ENCODE measurements at regions not wholly inside any gene's neighbourhood (a gene's known extent, or its start where the extent isn't known, plus 50 kb on each side); places are given as distances from the start of the nearest gene placed in this dataset.

GRCh38 chr7:135257-135653 is 57.1 kb upstream of the FAM20C start:
- H3K4me3 ChIP-seq (ENCODE audit: low read depth, low read length), result no peak overlapping the region
- no peak for DNase-seq (ENCODE audit: low read depth)
- TF ChIP-seq, protein P1, sequence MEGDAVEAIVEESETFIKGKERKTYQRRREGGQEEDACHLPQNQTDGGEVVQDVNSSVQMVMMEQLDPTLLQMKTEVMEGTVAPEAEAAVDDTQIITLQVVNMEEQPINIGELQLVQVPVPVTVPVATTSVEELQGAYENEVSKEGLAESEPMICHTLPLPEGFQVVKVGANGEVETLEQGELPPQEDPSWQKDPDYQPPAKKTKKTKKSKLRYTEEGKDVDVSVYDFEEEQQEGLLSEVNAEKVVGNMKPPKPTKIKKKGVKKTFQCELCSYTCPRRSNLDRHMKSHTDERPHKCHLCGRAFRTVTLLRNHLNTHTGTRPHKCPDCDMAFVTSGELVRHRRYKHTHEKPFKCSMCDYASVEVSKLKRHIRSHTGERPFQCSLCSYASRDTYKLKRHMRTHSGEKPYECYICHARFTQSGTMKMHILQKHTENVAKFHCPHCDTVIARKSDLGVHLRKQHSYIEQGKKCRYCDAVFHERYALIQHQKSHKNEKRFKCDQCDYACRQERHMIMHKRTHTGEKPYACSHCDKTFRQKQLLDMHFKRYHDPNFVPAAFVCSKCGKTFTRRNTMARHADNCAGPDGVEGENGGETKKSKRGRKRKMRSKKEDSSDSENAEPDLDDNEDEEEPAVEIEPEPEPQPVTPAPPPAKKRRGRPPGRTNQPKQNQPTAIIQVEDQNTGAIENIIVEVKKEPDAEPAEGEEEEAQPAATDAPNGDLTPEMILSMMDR (IDR thresholded peaks at IDR 0.05; ENCODE audit: insufficient read depth, low read length), result no peak

DNA sequence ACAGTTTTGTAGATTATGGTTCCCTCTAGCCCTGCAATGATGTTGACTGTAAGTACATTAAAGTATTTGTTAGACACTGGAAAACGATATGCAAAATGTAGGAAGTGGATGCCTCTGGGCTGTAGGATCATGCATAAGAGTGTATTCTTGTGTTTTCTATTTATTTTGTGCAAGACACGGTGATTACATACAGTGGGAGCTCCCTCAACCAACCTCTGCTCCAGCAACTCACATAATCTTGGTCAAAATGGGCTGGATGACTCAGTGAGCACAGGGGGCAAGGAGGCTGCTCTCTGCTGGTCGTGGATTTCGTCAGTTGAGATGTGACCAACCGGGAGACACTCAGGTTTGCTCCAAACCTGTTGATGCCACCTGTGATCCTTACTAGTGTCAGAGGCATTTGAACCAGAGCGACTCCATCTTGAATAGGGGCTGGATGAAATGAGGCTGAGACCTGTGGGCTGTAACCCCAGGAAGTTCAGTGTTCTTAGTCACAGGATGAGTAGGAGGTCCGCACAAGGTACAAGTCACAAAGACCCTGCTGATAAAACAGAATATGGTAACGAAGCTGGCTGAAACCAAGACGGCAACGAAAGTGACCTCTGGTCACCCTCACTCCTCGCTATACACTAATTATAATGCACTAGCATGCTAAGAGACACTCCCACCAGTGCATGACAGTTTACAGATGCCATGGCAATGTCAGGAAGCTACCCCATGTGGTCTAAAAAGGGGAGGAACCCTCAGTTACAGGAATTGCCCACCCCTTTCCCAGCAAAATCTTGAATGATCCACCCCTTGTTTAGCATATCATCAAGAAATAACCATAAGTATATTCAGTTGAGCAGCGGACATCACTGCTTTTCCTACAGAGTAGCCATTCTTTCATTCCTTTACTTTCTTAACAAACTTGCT is 56.4 kb upstream of the FAM20C start:
- TF ChIP-seq, protein P1 (IDR thresholded peaks at IDR 0.05; ENCODE audit: insufficient read depth, low read length), result no peak
- no peak overlapping the region for H3K4me3 ChIP-seq (ENCODE audit: low read depth, low read length)
- DNase-seq (ENCODE audit: low read depth), result no peak

DNA sequence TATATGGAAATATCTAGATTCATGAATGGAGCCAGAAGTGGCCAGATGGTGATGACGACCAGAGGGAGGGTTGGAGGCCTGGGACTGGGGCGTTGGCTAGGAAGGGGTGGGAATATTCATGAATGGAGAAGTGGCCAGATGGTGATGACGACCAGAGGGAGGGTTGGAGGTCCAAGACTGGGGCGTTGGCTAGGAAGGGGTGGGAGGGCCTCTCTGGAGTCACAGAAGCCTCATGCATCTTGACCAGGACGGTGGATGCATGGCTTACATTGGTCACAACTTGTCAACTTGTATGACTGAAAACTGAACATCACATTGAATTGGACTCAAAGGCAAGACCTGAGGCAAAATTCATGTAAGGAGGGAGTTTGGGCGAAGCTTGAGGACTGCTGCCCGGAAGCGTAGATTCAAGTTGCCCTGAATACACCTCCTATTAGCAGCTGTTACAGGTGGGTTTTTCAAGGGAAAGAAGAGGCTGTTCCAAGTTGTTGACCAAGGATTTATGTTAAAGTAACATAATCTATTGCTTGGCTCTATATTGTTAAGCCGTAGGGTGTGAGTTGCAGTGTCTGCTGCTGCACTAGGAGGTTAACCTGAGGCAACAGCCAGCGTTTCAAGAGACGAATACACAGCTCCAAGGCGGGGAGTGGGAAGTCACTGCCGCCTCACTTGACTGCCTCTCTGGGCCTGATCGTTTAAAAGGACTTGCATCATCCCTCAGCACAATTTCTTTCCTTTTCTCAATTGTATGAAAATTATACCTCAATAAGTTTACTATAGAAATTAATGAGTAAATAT is 55.1 kb upstream of the FAM20C start:
- TF ChIP-seq, protein P1 (IDR thresholded peaks at IDR 0.05; ENCODE audit: insufficient read depth, low read length), result no peak
- DNase-seq (ENCODE audit: low read depth), result no peak
- no peak overlapping the region for H3K4me3 ChIP-seq (ENCODE audit: low read depth, low read length)

GRCh38 chr7:139131-139530 is 53.2 kb upstream of the FAM20C start:
- TF ChIP-seq, protein P1 (IDR thresholded peaks at IDR 0.05; ENCODE audit: insufficient read depth, low read length), result no peak
- no peak for DNase-seq (ENCODE audit: low read depth)
- H3K4me3 ChIP-seq (ENCODE audit: low read depth, low read length), result no peak overlapping the region

DNA sequence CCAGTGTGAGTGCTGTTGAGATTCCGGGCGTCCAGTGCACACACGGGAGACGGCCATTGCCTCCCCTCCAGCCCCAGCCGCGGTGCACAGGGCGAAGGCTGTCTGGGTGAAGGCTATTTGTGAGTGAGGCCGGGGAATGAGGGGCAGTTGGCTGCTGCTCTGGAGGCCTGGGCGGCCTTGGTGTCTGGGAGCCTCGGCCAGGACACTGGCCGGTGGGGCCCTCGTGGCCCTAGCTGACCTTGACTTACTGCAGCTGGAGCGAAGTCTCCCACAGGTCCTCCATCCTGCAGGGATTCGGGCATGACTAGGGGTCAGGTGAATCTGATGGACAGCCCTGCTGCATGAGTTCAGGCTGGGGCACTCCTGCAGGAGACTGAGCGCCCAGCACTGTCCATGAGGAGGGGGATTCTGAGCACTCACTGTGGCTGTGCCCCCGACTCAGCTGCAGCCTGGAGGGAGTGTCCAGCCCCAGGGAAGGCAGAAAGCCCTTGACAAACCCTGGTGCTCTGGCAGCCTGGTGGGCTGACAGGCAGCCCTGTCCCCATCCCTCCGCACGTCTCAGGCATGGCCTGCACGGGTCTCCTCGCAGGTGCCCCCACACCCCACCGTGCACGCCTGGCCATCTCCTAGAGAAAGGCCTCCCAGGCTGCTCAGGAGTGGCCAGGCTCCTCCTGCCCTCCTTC is 52.7 kb upstream of the FAM20C start:
- no peak for DNase-seq (ENCODE audit: low read depth)
- H3K4me3 ChIP-seq (ENCODE audit: low read depth, low read length), result no peak overlapping the region
- TF ChIP-seq, protein P1 (IDR thresholded peaks at IDR 0.05; ENCODE audit: insufficient read depth, low read length), result no peak

DNA sequence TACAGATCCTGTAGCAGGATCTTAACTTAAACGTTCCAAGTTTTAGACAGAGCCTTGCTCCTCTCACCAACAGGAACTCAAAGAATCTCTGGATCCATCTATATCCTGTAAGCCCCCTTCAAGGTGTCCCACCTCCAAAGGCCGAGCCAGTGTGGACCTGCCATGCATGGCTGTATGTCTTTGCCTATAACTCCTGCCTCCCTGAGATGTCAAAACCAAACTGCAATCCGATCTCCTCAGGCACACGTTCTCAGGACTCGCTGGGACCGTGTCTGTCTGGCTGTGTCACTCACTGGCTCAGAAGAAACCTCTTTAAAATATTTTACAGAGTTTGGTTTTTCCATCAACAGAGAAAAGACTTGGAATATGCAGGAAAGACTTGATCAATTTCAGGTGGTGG is 51.4 kb upstream of the FAM20C start:
- DNase-seq (ENCODE audit: low read depth), result no peak
- H3K4me3 ChIP-seq (ENCODE audit: low read depth, low read length), result no peak overlapping the region
- TF ChIP-seq, protein P1 (IDR thresholded peaks at IDR 0.05; ENCODE audit: insufficient read depth, low read length), result no peak
